K562 (cell line): ENCODE measurements at regions not wholly inside any gene's neighbourhood (a gene's known extent, or its start where the extent isn't known, plus 50 kb on each side); places are given as distances from the start of the nearest gene placed in this dataset.

Experiments
- ATF3 ChIP-seq, 2 experiments: fragments of 450-650 bp in 1 of 2; sonication (generic) in 1 of 2; formaldehyde crosslinking in 1 of 2; IDR thresholded peaks in 1 of 2; conservative IDR thresholded peaks in 1 of 2; 2 replicates each; pipeline versions ENCODE4 v1.6.1 to v1.8.1; 2016 to 2023; ENCODE audit warnings: mild to moderate bottlenecking in 2 of 2, moderate library complexity in 2 of 2, inconsistent platforms in 1 of 2, missing genetic modification reagents in 1 of 2
- CREM ChIP-seq: IDR thresholded peaks from 2 replicates; pipeline ENCODE4 v1.6.1; 2014; ENCODE audit warnings: antibody characterized with exemption, low read depth
- CTCF ChIP-seq, 3 experiments: IDR thresholded peaks in 2 of 3; conservative IDR thresholded peaks in 1 of 3; 2 replicates each; pipeline ENCODE4 v1.5.1; 2011 to 2012; ENCODE audit warnings: low read length in 3 of 3, mild to moderate bottlenecking in 3 of 3, control low read depth in 2 of 3, improper control_type of control experiment in 1 of 3, inconsistent platforms in 1 of 3, low read depth in 1 of 3, mixed read lengths in 1 of 3, moderate library complexity in 1 of 3; ENCODE audit not compliant: insufficient read depth in 2 of 3
- PCBP1 ChIP-seq: fragments of 200-400 bp; formaldehyde crosslinking; IDR thresholded peaks from 2 replicates; pipeline ENCODE4 v1.6.1; 2018; ENCODE audit warnings: mild to moderate bottlenecking, low read depth, low read length; ENCODE audit not compliant: poor library complexity, severe bottlenecking
- RBM14 ChIP-seq: fragments of 200-400 bp; formaldehyde crosslinking; IDR thresholded peaks from 2 replicates; pipeline ENCODE4 v1.6.1; 2018; ENCODE audit warnings: low read depth, mild to moderate bottlenecking, low read length, moderate library complexity, borderline replicate concordance; ENCODE audit not compliant: insufficient read depth
- SP2 ChIP-seq: IDR thresholded peaks from 2 replicates; pipeline ENCODE4 v1.6.1; 2011; ENCODE audit warnings: mild to moderate bottlenecking, low read depth, low read length, moderate library complexity; ENCODE audit not compliant: poor library complexity, severe bottlenecking; ENCODE audit errors: extremely low read depth
- ZBTB33 ChIP-seq: sonication (generic); formaldehyde crosslinking; IDR thresholded peaks from 2 replicates; pipeline ENCODE4 v1.8.1; 2023; ENCODE audit warnings: mild to moderate bottlenecking, missing genetic modification reagents
- ZBTB7A ChIP-seq: IDR thresholded peaks from 2 replicates; pipeline ENCODE4 v1.6.1; 2011; ENCODE audit warnings: low read depth, mild to moderate bottlenecking, low read length, moderate library complexity, borderline replicate concordance; ENCODE audit not compliant: control insufficient read depth
- ZC3H11A ChIP-seq: IDR thresholded peaks from 2 replicates; pipeline ENCODE4 v1.6.1; 2012; ENCODE audit warnings: low read depth, low read length, improper control_type of control experiment
- ZNF830 ChIP-seq: fragments of 250-450 bp; sonication (Bioruptor Pico); IDR thresholded peaks from 2 replicates; pipeline ENCODE4 v1.5.0; 2021; ENCODE audit warnings: mild to moderate bottlenecking

GRCh38 chr4:122007016-122007415 lies 55.2 kb upstream of the TRPC3 start:
- TF ChIP-seq CTCF (IDR thresholded peaks at IDR 0.05 in 2 of 3, conservative IDR thresholded peaks at IDR 0.05 in 1 of 3; ENCODE audit: insufficient read depth in 2 of 3, low read depth in 1 of 3, low read length in 3 of 3) (no peak), ZC3H11A (no peak), ATF3 (IDR thresholded peaks at IDR 0.05) (no peak), ATF3 (CRISPR knock-in tag; conservative IDR thresholded peaks at IDR 0.05) (no peak), ZBTB7A (no peak), SP2 (no peak), PCBP1 (no peak), CREM (no peak), ZBTB33 (CRISPR knock-in tag) (no peak), ZNF830 (no peak), RBM14 (no peak)
